H54 (cell line): ENCODE measurements at regions not wholly inside any gene's neighbourhood (a gene's known extent, or its start where the extent isn't known, plus 50 kb on each side); places are given as distances from the start of the nearest gene placed in this dataset.

Source experiments
- DNase-seq: peaks from one replicate; pipeline ENCODE4 v3.0.0; 2011; ENCODE audit warnings: low spot score, mixed read lengths; ENCODE audit not compliant: insufficient read length
- FAIRE-seq: peaks from 3 replicates; lab custom pipeline; 2011; peaks lifted over from hg19 to GRCh38; lab: Jason Lieb, UNC
- POLR2A ChIP-seq: IDR thresholded peaks from 2 replicates; pipeline ENCODE4 v1.6.1; 2011; ENCODE audit warnings: low read depth, mild to moderate bottlenecking, low read length

DNA sequence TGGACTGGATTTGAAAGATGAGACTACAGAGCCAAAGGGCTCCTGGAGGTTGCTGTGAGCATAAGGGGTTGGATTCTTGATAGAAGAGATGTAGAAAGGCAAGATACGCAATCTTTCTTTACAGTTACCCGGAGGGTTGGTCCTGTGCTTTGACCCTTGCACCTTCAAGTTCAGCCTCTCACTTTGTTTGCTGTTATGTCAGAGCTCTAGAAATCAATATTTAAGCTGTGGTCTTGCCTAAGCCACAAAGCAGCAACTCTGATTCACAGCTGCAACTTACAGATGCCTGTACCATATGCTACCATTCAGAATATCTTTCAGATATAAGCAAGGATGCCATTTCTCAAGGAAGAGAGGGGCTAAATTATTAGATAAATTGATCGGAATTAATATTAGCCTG is 943.1 kb upstream of the LRRTM1 start:
- no peak for TF ChIP-seq POLR2A
- FAIRE-seq (no peak), DNase-seq (no peak)

DNA sequence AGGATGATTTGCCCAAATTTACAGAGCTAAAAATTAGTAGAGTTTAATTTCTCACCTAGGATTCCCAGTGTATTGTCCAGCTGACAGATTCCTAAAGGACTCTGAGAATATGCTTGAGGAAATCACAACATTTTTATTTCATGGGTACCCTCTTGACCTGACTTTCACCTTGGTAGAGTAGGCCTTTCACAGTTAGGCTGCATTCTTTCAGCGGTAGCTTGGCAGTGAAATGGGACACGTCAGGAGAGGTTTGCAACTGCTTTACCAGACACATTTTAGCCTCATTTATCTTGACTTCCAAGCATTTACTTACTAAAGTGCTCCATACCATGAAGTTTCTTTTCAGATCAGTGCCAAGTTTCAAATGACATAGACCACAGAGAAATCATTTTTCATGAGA is 937.9 kb upstream of the LRRTM1 start:
- DNase-seq = no peak
- no peak for TF ChIP-seq POLR2A
- FAIRE-seq = no peak

- no peak for FAIRE-seq
- TF ChIP-seq POLR2A = no peak
- no peak for DNase-seq
Measured at GRCh38 chr2:81238462-81238861, 933.9 kb upstream of the LRRTM1 start.

DNA sequence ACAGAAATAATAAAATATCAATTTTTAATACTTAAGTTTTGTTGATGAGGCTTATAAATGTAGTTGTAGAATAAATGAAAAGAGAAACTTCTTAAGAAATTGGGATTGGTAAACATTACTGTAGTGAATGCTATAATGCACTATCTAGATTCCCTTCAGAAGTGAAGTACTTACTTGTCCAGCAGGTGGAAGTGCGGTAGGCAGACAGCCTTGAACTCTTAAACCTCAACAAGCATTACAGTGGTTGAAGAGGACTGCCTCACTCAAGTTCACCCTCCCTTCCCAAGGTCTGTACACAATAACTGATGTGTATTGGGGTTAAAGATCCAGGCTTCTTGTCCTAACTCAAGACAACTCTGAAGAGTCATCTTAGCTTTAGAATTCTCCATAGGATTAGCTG is 931.0 kb upstream of the LRRTM1 start:
- FAIRE-seq (no peak), DNase-seq (no peak)

GRCh38 chr2:81234711-81235110 is 930.2 kb upstream of the LRRTM1 start:
- no peak for TF ChIP-seq POLR2A
- no peak for DNase-seq
- FAIRE-seq = no peak

More for the DNA sequence above, 931.0 kb upstream of the LRRTM1 start:
- no peak for TF ChIP-seq POLR2A

DNA sequence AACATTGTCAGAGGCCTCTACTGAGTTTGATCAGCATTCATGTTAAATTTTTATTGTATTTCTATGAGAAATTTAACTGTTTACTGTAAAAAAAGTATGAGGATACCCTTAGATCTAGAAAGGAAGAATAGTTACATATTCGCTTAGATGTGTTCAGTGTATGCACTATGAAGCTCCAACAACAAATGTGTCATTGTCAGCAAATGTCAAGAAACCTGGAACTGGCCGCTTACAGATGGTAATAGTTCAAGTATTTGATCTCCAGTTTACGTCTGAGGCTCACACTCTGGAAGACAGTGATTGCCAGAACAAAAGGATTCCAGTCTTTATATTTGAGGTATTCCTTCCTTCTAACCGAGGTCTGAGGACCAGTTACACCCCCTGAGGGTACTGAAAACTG is 921.2 kb upstream of the LRRTM1 start:
- no peak for TF ChIP-seq POLR2A
- DNase-seq = no peak
- no peak for FAIRE-seq

- TF ChIP-seq POLR2A = no peak
- DNase-seq (no peak), FAIRE-seq (no peak)
Measured at GRCh38 chr2:81213598-81213997, 909.0 kb upstream of the LRRTM1 start.

GRCh38 chr2:81206216-81206615 is 901.7 kb upstream of the LRRTM1 start:
- FAIRE-seq = no peak
- no peak for TF ChIP-seq POLR2A

GRCh38 chr2:81196933-81197628 is 892.5 kb upstream of the LRRTM1 start:
- FAIRE-seq (no peak), DNase-seq (no peak)
- TF ChIP-seq POLR2A = no peak

More at GRCh38 chr2:81206216-81206615, 901.7 kb upstream of the LRRTM1 start:
- DNase-seq = no peak

DNA sequence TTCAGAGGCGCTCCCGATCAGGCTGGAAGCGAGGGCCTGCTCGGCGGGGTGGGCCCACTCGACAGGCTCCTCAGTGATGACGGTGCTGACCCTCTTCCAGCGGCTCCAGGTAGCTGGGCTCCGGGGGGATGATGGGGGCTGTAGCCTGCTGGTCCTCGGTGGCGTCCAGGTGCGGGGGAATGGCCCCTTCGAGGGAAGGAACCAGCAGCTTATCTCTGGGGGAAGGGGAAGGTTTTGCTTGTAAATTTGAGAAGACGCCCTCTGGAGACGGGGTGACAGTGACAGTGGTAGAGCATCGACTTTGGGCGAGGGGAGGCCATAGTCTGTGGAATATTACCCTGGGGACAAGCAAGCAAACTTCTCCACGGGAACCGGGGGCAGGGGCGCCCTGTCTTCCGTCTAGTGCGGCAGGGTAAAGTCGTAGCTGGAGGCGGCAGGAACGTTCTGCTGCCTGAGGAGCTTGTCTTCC is 891.9 kb upstream of the LRRTM1 start:
- no peak for DNase-seq
- FAIRE-seq = no peak
- TF ChIP-seq POLR2A = no peak

GRCh38 chr2:81195774-81196382 is 891.3 kb upstream of the LRRTM1 start:
- TF ChIP-seq POLR2A = no peak
- no peak for DNase-seq
- no peak for FAIRE-seq

DNA sequence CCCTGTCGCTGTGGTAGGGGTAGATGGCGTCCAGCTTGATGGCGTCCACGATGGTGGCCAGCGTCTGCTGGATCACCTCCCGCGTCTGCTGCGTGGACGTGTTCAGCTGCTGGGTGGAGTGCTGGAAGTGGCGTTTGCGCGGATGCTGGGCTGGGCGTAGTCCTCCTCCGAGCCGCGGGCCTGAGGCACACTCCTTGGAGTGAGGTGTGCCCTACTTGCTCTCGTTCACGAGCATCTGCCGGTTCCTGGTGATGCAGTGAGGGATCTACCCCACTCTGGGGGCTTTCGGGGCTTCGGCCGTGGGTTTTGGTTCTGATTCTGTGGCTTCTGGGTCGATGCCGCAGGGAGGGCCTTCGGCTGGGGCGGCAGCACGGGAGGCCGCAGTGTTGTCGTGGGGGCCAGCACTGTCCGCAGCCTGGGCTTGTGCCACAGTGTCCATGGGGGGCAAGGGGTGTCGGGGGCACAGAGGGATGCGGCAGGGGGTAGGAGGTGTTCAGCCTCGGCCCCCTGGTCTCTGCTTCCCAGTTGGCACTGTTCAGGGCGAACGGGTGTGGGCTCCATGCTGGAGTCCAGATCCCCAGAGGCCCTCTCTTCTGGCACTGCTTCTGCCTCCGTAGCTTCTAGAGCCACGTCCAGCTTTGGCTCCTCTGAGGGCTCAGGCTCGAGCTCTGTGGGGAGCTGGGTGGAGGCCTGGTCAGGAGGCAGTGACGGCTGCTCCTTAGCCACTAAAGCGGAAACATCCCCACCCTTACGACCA is 890.6 kb upstream of the LRRTM1 start:
- no peak for TF ChIP-seq POLR2A
- no peak for FAIRE-seq
- no peak for DNase-seq

DNA sequence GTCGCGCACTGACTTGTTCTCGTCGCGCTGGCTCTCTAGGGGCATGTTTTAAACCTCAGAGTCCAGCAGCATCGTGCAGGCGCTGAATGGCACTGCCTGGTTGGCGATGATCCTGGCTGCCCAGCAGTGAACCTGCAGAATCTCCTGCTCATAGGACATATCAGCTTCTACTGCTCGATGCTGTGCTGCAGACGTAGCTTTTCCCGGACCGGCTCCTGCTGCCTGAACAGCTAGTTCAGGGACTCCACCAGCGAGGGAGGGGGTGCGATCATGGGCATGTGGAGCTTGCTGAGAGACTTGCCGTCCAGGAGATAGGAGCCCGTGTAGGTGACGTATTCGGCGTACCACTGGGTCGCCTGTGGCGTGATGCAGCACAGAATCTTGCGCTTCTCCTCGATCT is 890.0 kb upstream of the LRRTM1 start:
- no peak for TF ChIP-seq POLR2A
- no peak for DNase-seq
- FAIRE-seq = no peak

- FAIRE-seq (no peak), DNase-seq (no peak)
- TF ChIP-seq POLR2A = no peak
Measured at GRCh38 chr2:81194176-81194575, 889.6 kb upstream of the LRRTM1 start.
